ENCODE measurements at regions not wholly inside any gene's neighbourhood (a gene's known extent, or its start where the extent isn't known, plus 50 kb on each side); places are given as distances from the start of the nearest gene placed in this dataset.

GRCh38 chr15:47218295-47218694, 499.0 kb upstream of the SEMA6D start:
- Histone ChIP-seq H3K27ac (replicated peaks) (no peak overlapping the region), H3K36me3 (no peaks in the 10 kb centered on the region), H3K4me3 (no peak overlapping the region), H3K9me3 (replicated peaks) (no peaks in the 10 kb centered on the region), H3K4me1 (no peaks in the 10 kb centered on the region), H3K27me3 (ENCODE audit: low read depth) (no peaks in the 10 kb centered on the region)
- TF ChIP-seq CTCF (IDR thresholded peaks at IDR 0.05; ENCODE audit: borderline replicate concordance): no peak
- DNase-seq: no peak
- intact Hi-C loops (cut with micrococcal nuclease): no loop called here

- Histone ChIP-seq H3K27ac (replicated peaks) (no peak overlapping the region), H3K4me3 (no peak overlapping the region), H3K4me1 (no peaks in the 10 kb centered on the region), H3K36me3 (no peaks in the 10 kb centered on the region), H3K9me3 (replicated peaks) (no peaks in the 10 kb centered on the region), H3K27me3 (ENCODE audit: low read depth) (no peaks in the 10 kb centered on the region)
- TF ChIP-seq CTCF (IDR thresholded peaks at IDR 0.05; ENCODE audit: borderline replicate concordance): no peak
- intact Hi-C loops (cut with micrococcal nuclease): no loop called here
- no peak for DNase-seq
These were observed 472.9 kb upstream of the SEMA6D start for GRCh38 chr15:47244361-47244760.

- Histone ChIP-seq H3K4me3 (no peak overlapping the region), H3K36me3 (no peaks in the 10 kb centered on the region), H3K4me1 (no peaks in the 10 kb centered on the region), H3K27ac (replicated peaks) (no peak overlapping the region), H3K27me3 (ENCODE audit: low read depth) (no peaks in the 10 kb centered on the region), H3K9me3 (replicated peaks) (no peaks in the 10 kb centered on the region)
- TF ChIP-seq CTCF (IDR thresholded peaks at IDR 0.05; ENCODE audit: borderline replicate concordance): no peak
- DNase-seq: no peak
- intact Hi-C loops (cut with micrococcal nuclease): no loop called here
These were observed 471.0 kb upstream of the SEMA6D start for GRCh38 chr15:47246317-47246716.

- Histone ChIP-seq H3K27ac (replicated peaks) (no peak overlapping the region), H3K36me3 (no peaks in the 10 kb centered on the region), H3K27me3 (ENCODE audit: low read depth) (no peaks in the 10 kb centered on the region), H3K4me1 (no peaks in the 10 kb centered on the region), H3K4me3 (no peak overlapping the region), H3K9me3 (replicated peaks) (peaks cover 43% of the 10 kb centered on the region)
- no peak for TF ChIP-seq CTCF (IDR thresholded peaks at IDR 0.05; ENCODE audit: borderline replicate concordance)
- DNase-seq: no peak
- intact Hi-C loops (cut with micrococcal nuclease): no loop called here
These were observed 458.8 kb upstream of the SEMA6D start for GRCh38 chr15:47258521-47258920.

- Histone ChIP-seq H3K27me3 (ENCODE audit: low read depth) (no peaks in the 10 kb centered on the region), H3K4me3 (no peak overlapping the region), H3K9me3 (replicated peaks) (peaks cover 18% of the 10 kb centered on the region), H3K27ac (replicated peaks) (no peak overlapping the region), H3K4me1 (no peaks in the 10 kb centered on the region), H3K36me3 (no peaks in the 10 kb centered on the region)
- no peak for TF ChIP-seq CTCF (IDR thresholded peaks at IDR 0.05; ENCODE audit: borderline replicate concordance)
- DNase-seq: no peak
- intact Hi-C loops (cut with micrococcal nuclease): no loop called here
These were observed 451.6 kb upstream of the SEMA6D start for GRCh38 chr15:47265686-47266085.

GRCh38 chr15:47266566-47266965, 450.7 kb upstream of the SEMA6D start:
- H3K9me3 ChIP-seq (replicated peaks): peaks cover 18% of the 10 kb centered on the region
- H3K36me3 ChIP-seq: no peaks in the 10 kb centered on the region
- no peak overlapping the region for H3K4me3 ChIP-seq
- intact Hi-C loops (cut with micrococcal nuclease): no loop called here
- TF ChIP-seq CTCF (IDR thresholded peaks at IDR 0.05; ENCODE audit: borderline replicate concordance): no peak
- H3K27me3 ChIP-seq (ENCODE audit: low read depth): no peaks in the 10 kb centered on the region
- no peak overlapping the region for H3K27ac ChIP-seq (replicated peaks)
- no peaks in the 10 kb centered on the region for H3K4me1 ChIP-seq
- DNase-seq: no peak
